ENCODE measurements at regions not wholly inside any gene's neighbourhood (a gene's known extent, or its start where the extent isn't known, plus 50 kb on each side); places are given as distances from the start of the nearest gene placed in this dataset.

DNA sequence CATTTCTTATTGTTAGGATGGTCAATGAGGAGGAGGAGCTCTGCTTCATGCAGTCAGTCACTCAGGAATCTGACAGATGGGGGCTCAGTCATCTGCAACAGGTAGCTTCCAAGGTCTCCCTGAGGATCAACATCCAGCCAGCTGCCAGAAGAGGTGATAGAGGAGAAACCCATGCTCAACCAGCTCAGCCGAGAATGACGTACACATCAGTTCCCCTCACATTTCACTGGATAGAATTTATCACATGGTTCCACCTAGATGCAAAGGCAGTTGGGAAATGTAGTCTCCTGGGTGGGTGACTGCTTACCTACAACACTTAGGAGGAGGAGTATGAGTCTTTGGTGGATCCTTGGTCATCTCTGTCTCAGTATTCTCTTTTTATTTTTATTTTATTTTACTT is 144.5 kb downstream of the CEBPB start:
- no peaks in the 10 kb centered on the region for H3K9me3 ChIP-seq
- H3K4me3 ChIP-seq: no peak overlapping the region
- no peaks in the 10 kb centered on the region for H3K27me3 ChIP-seq
- DNase-seq: no peak
- H3K36me3 ChIP-seq: no peaks in the 10 kb centered on the region

- DNase-seq: no peak
- no peak overlapping the region for H3K4me3 ChIP-seq
Observed at GRCh38 chr20:50335866-50336265, 145.2 kb downstream of the CEBPB start.

GRCh38 chr20:50336661-50337060 is 146.0 kb downstream of the CEBPB start:
- Histone ChIP-seq H3K4me3 (no peak overlapping the region), H3K27me3 (no peaks in the 10 kb centered on the region), H3K9me3 (no peaks in the 10 kb centered on the region), H3K36me3 (no peaks in the 10 kb centered on the region)
- no peak for DNase-seq

More at GRCh38 chr20:50335866-50336265, 145.2 kb downstream of the CEBPB start:
- Histone ChIP-seq H3K9me3 (no peaks in the 10 kb centered on the region), H3K36me3 (no peaks in the 10 kb centered on the region), H3K27me3 (no peaks in the 10 kb centered on the region)

DNA sequence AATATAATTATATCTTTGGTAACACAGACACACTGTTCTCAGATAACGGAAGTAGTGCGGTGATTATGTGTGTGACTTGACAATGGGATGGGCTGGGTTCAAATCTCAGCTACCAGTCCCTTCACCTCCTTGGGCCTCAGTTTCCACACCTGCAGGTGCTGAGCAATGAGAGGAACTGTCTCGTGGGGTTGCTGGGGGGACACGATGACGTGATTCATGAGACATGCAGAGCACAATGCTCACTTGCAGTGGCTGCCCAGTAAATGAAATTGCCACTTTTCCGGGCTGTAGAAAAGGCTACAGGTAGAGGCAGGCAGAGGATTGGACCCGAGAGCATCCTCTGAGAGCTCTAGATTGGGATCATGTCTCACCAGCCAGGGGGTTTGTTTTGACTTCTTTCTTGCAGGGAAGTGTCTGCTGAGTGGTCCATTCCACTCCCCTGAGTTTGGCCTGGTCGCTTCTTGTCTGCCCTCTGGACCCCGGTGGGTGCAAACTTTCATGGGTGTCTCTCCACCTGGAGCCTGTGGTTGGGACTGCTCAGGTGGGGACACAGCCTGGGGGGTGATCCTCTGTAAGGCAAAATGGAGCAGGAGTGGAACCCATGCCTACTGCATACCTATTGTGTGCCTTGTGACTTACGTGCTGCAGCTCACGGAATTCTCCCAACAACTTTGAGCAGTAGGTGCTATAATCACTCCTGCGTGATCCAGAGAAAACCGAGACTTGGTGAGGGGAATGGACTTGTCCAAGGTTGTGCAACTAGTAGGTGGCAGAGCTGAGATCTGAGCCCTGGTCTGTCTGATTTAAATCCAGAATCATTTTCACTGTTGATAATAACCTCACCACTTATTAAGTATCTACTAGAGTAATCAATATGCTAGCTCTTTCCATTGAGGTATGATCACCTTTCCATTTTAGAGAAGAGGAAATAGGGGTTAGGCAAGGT is 147.2 kb downstream of the CEBPB start:
- no peak overlapping the region for H3K4me3 ChIP-seq
- DNase-seq: no peak
- H3K9me3 ChIP-seq: no peaks in the 10 kb centered on the region
- no peaks in the 10 kb centered on the region for H3K27me3 ChIP-seq
- no peaks in the 10 kb centered on the region for H3K36me3 ChIP-seq

DNA sequence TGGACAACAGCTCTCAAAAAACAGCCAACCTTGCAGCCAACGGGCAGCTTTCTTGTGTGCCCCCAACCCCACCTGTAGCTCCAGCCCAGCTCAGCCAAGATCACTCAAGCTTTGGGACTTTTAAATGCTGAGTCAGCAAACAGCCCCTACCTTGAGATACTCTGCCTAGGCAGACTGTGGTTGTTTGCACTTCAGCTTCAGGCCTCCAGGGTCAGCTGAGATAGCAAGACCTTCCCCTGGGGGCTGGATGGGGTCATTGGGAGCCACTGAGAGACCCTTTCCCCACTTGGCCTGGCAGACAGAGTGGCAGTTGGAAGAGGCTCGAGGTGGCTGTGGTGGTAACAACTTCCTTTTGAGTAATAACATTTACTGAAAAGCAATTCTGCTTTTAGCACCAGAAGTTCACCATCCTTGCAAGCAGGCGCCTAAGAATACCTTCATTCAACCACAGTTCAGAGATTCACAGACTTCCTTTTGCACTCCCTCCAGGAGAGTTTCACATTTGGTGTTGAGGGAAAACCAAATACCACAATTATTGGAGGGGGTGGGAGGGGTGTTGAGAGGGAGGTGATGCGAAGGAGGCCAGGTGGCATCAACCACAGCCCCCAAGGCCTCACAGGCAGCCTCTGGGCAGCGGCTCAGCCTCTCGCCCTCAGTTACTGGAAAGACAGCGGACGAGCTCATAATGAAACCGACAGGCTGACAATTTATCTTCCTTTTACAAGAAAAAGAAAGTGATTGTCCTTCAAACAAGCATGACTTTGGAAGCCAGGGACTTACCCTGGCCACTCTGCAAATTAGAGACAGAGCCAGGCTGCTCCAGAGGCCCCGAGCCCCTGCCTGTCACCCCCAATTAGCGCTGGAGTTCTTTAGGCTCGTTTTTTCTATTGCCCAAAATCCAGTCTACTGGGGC is 148.1 kb downstream of the CEBPB start:
- Histone ChIP-seq H3K27me3 (no peaks in the 10 kb centered on the region), H3K4me3 (peak overlapping the region; percentile 9; the same call in 1 of the 2 replicates), H3K9me3 (no peaks in the 10 kb centered on the region), H3K36me3 (no peaks in the 10 kb centered on the region)
- peak; percentile 28 for DNase-seq

DNA sequence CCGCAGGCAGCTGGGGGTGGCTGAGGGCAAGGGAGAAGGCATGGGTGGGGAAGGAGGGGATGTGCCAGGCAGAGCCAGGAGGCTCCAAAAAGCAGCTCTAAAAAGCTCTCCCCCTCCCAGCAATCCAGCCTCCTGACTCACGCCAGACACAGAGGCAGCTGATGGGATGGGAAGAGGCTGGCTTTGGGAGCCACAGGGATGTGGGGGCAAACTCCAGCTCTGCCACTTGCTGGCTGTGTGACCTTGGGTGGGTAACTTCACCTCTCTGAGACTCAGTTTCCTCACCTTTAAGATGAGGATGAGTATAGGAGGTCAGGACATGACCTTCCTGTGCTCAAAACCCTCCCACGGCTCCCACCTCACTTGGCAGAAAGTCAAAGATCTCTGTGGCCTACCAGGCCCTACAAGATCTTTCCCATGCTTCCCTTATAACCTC is 148.9 kb downstream of the CEBPB start:
- DNase-seq: peak; percentile 84
- H3K4me3 ChIP-seq: no peak overlapping the region; the same call in 1 of the 2 replicates
- no peaks in the 10 kb centered on the region for H3K36me3 ChIP-seq
- no peaks in the 10 kb centered on the region for H3K27me3 ChIP-seq
- no peaks in the 10 kb centered on the region for H3K9me3 ChIP-seq

GRCh38 chr20:50340541-50340940 is 149.9 kb downstream of the CEBPB start:
- Histone ChIP-seq H3K9me3 (no peaks in the 10 kb centered on the region), H3K4me3 (no peak overlapping the region), H3K36me3 (no peaks in the 10 kb centered on the region), H3K27me3 (no peaks in the 10 kb centered on the region)
- no peak for DNase-seq

GRCh38 chr20:50341050-50341449 is 150.4 kb downstream of the CEBPB start:
- H3K9me3 ChIP-seq: no peaks in the 10 kb centered on the region
- H3K4me3 ChIP-seq: no peak overlapping the region
- H3K36me3 ChIP-seq: no peaks in the 10 kb centered on the region
- H3K27me3 ChIP-seq: no peaks in the 10 kb centered on the region
- no peak for DNase-seq

DNA sequence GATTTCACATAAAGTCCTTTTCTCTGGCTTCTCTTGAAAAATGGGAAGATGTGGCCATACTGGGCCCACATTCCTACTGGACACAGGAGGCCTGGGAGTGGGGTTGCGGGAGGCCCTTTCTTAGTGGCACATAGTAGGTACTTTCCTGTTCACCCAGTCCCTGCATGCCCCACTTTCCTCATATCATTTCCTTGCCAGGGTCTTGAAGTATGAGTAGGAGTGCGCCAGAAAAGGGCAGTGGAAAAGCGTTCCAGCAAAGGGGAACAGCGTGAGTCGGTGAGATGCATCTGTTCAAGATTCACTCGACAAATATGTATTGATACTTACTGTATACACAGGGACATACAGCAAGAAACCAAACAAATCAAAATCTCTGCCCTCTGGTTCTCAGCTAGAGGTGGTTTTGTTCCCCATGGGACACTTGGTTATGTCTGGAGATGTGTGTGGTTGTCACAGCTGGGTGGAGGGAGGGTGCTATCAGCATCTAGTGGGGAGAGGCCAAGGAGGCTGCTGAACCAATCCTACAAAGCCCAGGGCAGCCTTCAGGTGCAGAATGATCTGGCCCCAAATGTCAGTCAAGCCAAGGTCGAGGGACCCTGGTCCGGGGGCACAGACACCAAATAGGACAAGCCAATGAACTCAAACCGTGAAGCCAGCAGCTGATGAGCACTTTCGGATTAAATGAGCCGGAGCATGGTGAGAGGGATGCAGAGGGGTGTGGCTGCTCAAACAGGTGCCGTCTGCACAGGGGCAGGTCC is 151.4 kb downstream of the CEBPB start:
- Histone ChIP-seq H3K4me3 (no peak overlapping the region), H3K9me3 (no peaks in the 10 kb centered on the region), H3K36me3 (no peaks in the 10 kb centered on the region), H3K27me3 (no peaks in the 10 kb centered on the region)
- no peak for DNase-seq

DNA sequence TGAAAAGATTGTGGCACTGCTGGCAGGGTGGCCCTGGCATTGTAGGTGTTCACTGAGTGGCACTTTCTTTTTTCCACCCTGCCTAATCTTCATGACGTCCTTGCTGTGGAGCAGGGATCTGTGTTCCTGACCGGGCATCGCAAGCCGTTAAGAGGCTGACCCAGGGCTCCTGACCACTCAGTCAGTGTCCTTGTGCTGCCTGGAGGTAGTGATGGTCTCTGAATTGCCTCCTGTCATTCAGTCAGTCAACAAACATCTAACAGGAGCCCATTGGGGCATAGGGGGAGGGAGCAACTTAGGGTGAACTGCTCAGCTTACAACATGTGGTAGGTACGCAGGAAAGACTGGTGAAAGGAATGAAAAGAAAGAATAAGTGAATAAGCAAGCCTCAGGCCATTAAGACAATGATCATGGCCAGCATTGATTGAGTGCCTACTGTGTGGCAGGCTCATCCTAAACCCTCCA is 152.0 kb downstream of the CEBPB start:
- H3K4me3 ChIP-seq: no peak overlapping the region
- H3K9me3 ChIP-seq: no peaks in the 10 kb centered on the region
- no peak for DNase-seq
- no peaks in the 10 kb centered on the region for H3K27me3 ChIP-seq
- no peaks in the 10 kb centered on the region for H3K36me3 ChIP-seq

GRCh38 chr20:50343125-50343489 is 152.5 kb downstream of the CEBPB start:
- Histone ChIP-seq H3K9me3 (no peaks in the 10 kb centered on the region), H3K36me3 (no peaks in the 10 kb centered on the region), H3K4me3 (no peak overlapping the region), H3K27me3 (no peaks in the 10 kb centered on the region)
- DNase-seq: no peak

DNA sequence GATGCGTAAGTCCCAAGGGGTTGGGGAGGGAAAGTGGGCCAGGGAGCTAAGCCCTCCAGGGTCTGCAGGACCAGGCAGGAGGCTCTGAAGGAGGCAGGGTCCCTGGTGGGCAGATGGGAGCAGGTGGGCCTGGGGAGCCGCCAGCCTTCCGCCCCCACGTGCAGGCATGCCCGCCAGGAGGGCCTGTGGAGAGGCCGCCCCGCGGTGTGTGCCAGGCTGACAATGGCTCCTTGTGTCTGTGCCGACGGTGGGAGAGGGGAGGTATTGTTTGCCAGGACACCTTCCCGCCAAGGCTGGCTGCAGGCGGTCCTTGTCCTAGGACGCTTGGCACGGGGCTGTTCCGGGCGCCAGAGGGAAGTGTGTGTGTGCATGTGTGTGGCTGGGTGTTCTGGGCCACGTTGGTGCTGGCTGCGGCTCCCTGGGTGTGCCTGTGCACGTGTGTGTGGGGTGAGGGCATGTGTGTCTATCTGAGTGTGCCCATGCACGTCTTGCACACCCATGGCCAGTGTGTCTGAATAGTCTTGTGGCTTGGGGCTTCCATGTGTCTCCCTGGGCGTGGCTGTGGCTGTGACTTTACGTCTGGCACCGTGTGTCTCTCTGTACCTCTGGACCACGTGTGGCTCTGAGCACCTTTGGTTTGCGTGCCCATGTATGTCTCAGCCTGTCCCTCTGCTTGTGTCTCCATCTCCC is 153.0 kb downstream of the CEBPB start:
- no peak for DNase-seq
- H3K9me3 ChIP-seq: no peaks in the 10 kb centered on the region
- no peak overlapping the region for H3K4me3 ChIP-seq
- H3K27me3 ChIP-seq: no peaks in the 10 kb centered on the region
- H3K36me3 ChIP-seq: no peaks in the 10 kb centered on the region

DNA sequence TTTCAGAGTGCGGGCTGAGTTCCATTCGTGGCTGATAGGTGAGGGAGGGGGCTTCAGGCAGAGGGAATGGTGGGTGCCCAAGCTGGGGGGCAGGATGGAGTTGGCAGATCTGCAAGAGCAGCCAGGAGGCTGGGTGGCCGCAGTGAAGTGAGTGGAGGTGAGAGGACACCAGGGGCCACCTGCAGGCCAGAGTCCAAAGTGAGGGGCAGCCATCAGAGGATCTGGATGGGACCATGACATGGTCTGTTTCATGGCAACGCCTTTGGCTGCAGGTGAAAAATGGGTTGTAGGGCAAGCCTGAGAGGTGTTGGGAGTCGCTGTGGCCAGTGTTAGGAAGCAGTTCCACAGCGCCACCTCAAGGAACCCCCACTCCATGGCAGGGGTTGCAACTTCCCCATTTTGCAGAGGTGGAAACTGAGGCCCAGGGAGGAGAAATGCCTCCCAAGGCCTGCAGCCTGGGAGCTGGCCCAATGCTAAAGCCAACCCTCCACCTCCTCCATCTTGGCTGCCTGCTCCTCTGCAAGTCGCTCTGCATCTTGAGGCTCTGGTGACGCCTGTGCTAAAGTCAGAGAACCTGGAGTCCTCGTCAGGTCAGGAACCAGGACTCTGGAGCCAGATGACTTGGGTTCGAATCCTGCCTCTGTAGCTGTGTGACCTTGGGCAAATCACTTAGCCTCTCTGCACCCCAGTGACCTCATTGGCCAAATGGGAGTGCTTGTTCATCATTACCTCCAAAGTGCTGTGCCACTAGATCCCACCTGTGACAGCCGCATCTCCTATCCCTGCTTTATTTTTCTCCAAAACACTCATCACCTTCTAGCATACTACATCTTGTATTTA is 153.8 kb downstream of the CEBPB start:
- Histone ChIP-seq H3K36me3 (no peaks in the 10 kb centered on the region), H3K9me3 (no peaks in the 10 kb centered on the region)
- no peak for DNase-seq

GRCh38 chr20:50345712-50346373 is 155.2 kb downstream of the CEBPB start:
- Histone ChIP-seq H3K36me3 (no peaks in the 10 kb centered on the region), H3K9me3 (no peaks in the 10 kb centered on the region)
- DNase-seq: no peak

More for the DNA sequence above, 153.8 kb downstream of the CEBPB start:
- no peaks in the 10 kb centered on the region for H3K27me3 ChIP-seq
- H3K4me3 ChIP-seq: no peak overlapping the region

More at GRCh38 chr20:50345712-50346373, 155.2 kb downstream of the CEBPB start:
- no peaks in the 10 kb centered on the region for H3K27me3 ChIP-seq
- H3K4me3 ChIP-seq: no peak overlapping the region
